Keratinocyte (primary cell): ENCODE measurements at regions not wholly inside any gene's neighbourhood (a gene's known extent, or its start where the extent isn't known, plus 50 kb on each side); places are given as distances from the start of the nearest gene placed in this dataset.

Experiments used
- DNase-seq: peaks from one replicate; pipeline ENCODE4 v3.0.0-alpha.2; 2011; ENCODE audit warnings: low read depth, missing footprints, low spot score
- FAIRE-seq: peaks from 2 replicates; lab custom pipeline; 2011; peaks lifted over from hg19 to GRCh38; lab: Jason Lieb, UNC
- H2AFZ ChIP-seq: 2 replicates; pipeline ENCODE4 v1.6.0; 2012; ENCODE audit warnings: low read length, control low read depth, inconsistent platforms; ENCODE audit not compliant: control insufficient read depth
- H3K27ac ChIP-seq: 2 replicates; pipeline ENCODE4 v1.5.1; 2011; ENCODE audit warnings: low read length; ENCODE audit not compliant: control insufficient read depth, insufficient read depth
- H3K27me3 ChIP-seq: 3 replicates; pipeline ENCODE4 v1.6.0; 2011; ENCODE audit warnings: low read length; ENCODE audit not compliant: control insufficient read depth, insufficient read depth; ENCODE audit errors: extremely low read depth
- H3K36me3 ChIP-seq, 2 experiments: 2 replicates in 1 of 2; 3 replicates in 1 of 2; pipeline ENCODE4 v1.5.1; 2011; ENCODE audit warnings: low read length in 2 of 2, mild to moderate bottlenecking in 1 of 2; ENCODE audit not compliant: control insufficient read depth in 2 of 2, insufficient read depth in 2 of 2; ENCODE audit errors: extremely low read depth in 1 of 2
- H3K4me1 ChIP-seq: 3 replicates; pipeline ENCODE4 v1.5.1; 2011; ENCODE audit warnings: low read length; ENCODE audit not compliant: control insufficient read depth, insufficient read depth; ENCODE audit errors: extremely low read depth
- H3K4me2 ChIP-seq: 3 replicates; pipeline ENCODE4 v1.6.0; 2011; ENCODE audit warnings: low read depth, low read length; ENCODE audit not compliant: control insufficient read depth, insufficient read depth; ENCODE audit errors: extremely low read depth
- H3K4me3 ChIP-seq, 3 experiments: fragments of 200-600 bp in 1 of 3; sonication (generic) in 1 of 3; 2 replicates in 2 of 3; 3 replicates in 1 of 3; pipeline ENCODE4 v1.5.1; 2011 to 2016; ENCODE audit warnings: low read length in 3 of 3, mild to moderate bottlenecking in 3 of 3, control low read depth in 2 of 3, inconsistent platforms in 1 of 3, low read depth in 1 of 3, mixed read lengths in 1 of 3, mixed run types in 1 of 3, moderate library complexity in 1 of 3; ENCODE audit not compliant: control insufficient read depth in 2 of 3, insufficient read depth in 2 of 3; ENCODE audit errors: extremely low read depth in 1 of 3
- H3K79me2 ChIP-seq: 2 replicates; pipeline ENCODE4 v1.6.0; 2012; ENCODE audit warnings: low read length; ENCODE audit not compliant: control insufficient read depth, insufficient read depth
- H3K9ac ChIP-seq: 3 replicates; pipeline ENCODE4 v1.6.0; 2011; ENCODE audit warnings: low read length; ENCODE audit not compliant: control insufficient read depth, insufficient read depth; ENCODE audit errors: extremely low read depth
- H3K9me1 ChIP-seq: 3 replicates; pipeline ENCODE4 v1.6.0; 2011; ENCODE audit warnings: low read length; ENCODE audit not compliant: control insufficient read depth, insufficient read depth; ENCODE audit errors: extremely low read depth
- H3K9me3 ChIP-seq: 2 replicates; pipeline ENCODE4 v1.5.1; 2012; ENCODE audit warnings: low read depth, low read length; ENCODE audit not compliant: control insufficient read depth
- H4K20me1 ChIP-seq: 3 replicates; pipeline ENCODE4 v1.6.0; 2011; ENCODE audit warnings: low read length; ENCODE audit not compliant: control insufficient read depth, insufficient read depth; ENCODE audit errors: extremely low read depth
- EZH2 ChIP-seq: IDR thresholded peaks from one replicate; pipeline ENCODE4 v1.6.1; 2012; ENCODE audit warnings: inconsistent platforms, mild to moderate bottlenecking, low read length, moderate library complexity
- dilution Hi-C: fragments of 300-500 bp; cut with MboI; formaldehyde crosslinking; loops from one replicate; pipeline ENCODE4 v1.7.0; 2020; ENCODE audit warnings: low sequenced_read_pairs; ENCODE audit not compliant: extremely low pct_ligation_motif_present
- TF ChIP-seq, protein P1 (sequence below), 3 experiments: IDR thresholded peaks in 1 of 3; conservative IDR thresholded peaks in 1 of 3; optimal IDR thresholded peaks in 1 of 3; 2 replicates in 2 of 3; 3 replicates in 1 of 3; pipeline versions ENCODE3 to v1.5.1; 2011; ENCODE audit warnings: low read length in 3 of 3, mild to moderate bottlenecking in 3 of 3, moderate library complexity in 2 of 3, control low read depth in 1 of 3, inconsistent platforms in 1 of 3; ENCODE audit not compliant: insufficient read depth in 2 of 3; ENCODE audit errors: extremely low read depth in 1 of 3

DNA sequence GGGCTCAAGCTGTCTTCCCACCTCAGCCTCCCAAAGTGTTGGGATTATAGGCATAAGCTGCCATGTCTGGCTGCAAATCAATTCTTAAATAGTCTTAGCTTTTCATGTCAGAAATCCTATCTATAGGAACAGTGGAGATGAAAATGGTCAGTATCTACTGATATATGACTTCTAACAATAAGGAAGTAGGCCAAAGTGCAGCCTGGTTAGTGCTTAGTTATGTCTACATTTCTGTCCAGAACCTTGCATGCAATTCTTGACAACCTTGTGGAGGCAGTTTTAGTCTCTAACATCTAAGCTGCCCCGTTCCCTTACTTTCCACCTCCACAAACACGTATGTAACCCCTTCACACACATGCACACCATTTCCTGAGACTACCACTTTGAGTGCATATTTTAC lies 169.2 kb upstream of the SPATS2L start:
- no peaks in the 10 kb centered on the region for H3K27me3 ChIP-seq
- H3K79me2 ChIP-seq = no peaks in the 10 kb centered on the region
- dilution Hi-C loops = no loop called here
- H3K36me3 ChIP-seq = no peaks in the 10 kb centered on the region
- no peak for DNase-seq
- no peak overlapping the region for H3K9ac ChIP-seq
- no peak overlapping the region for H3K4me3 ChIP-seq
- no peaks in the 10 kb centered on the region for H4K20me1 ChIP-seq
- no peak overlapping the region for H3K4me2 ChIP-seq
- no peaks in the 10 kb centered on the region for H3K9me1 ChIP-seq
- H3K9me3 ChIP-seq = no peaks in the 10 kb centered on the region
- no peak overlapping the region for H2AFZ ChIP-seq
- TF ChIP-seq EZH2 = no peak
- TF ChIP-seq, protein P1, sequence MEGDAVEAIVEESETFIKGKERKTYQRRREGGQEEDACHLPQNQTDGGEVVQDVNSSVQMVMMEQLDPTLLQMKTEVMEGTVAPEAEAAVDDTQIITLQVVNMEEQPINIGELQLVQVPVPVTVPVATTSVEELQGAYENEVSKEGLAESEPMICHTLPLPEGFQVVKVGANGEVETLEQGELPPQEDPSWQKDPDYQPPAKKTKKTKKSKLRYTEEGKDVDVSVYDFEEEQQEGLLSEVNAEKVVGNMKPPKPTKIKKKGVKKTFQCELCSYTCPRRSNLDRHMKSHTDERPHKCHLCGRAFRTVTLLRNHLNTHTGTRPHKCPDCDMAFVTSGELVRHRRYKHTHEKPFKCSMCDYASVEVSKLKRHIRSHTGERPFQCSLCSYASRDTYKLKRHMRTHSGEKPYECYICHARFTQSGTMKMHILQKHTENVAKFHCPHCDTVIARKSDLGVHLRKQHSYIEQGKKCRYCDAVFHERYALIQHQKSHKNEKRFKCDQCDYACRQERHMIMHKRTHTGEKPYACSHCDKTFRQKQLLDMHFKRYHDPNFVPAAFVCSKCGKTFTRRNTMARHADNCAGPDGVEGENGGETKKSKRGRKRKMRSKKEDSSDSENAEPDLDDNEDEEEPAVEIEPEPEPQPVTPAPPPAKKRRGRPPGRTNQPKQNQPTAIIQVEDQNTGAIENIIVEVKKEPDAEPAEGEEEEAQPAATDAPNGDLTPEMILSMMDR (optimal IDR thresholded peaks at IDR 0.05 in 1 of 3, IDR thresholded peaks at IDR 0.05 in 1 of 3, conservative IDR thresholded peaks at IDR 0.05 in 1 of 3; ENCODE audit: extremely low read depth in 1 of 3, insufficient read depth in 2 of 3, low read length in 3 of 3) = no peak
- no peak overlapping the region for H3K27ac ChIP-seq
- no peaks in the 10 kb centered on the region for H3K4me1 ChIP-seq
- FAIRE-seq = no peak

DNA sequence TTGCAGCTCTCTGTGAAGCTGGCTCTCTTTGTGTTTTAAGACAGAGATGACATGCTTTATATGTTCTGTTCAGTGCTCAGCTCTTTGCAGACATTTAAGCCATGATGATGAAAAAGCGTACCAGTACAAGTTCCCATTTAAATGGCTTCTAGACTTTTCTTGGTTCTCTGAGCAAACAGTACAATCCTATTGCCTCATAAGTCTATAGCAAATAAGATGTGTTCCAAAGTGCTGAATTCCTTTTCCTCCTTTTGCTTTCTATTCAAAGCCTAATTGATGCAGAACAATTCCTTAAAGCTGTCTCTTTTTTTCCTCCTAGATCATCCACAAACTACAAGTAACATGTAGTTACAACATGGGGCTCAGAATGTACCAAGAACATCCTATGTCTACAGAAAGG lies 168.8 kb upstream of the SPATS2L start:
- Histone ChIP-seq H3K9me3 (no peaks in the 10 kb centered on the region), H2AFZ (no peak overlapping the region), H3K4me2 (no peak overlapping the region), H3K4me3 (no peak overlapping the region), H3K4me1 (no peaks in the 10 kb centered on the region), H3K9ac (no peak overlapping the region), H3K79me2 (no peaks in the 10 kb centered on the region), H3K9me1 (no peaks in the 10 kb centered on the region), H3K27ac (no peak overlapping the region), H3K36me3 (no peaks in the 10 kb centered on the region), H3K27me3 (no peaks in the 10 kb centered on the region), H4K20me1 (no peaks in the 10 kb centered on the region)
- dilution Hi-C loops = no loop called here
- TF ChIP-seq, protein P1 (optimal IDR thresholded peaks at IDR 0.05 in 1 of 3, IDR thresholded peaks at IDR 0.05 in 1 of 3, conservative IDR thresholded peaks at IDR 0.05 in 1 of 3; ENCODE audit: extremely low read depth in 1 of 3, insufficient read depth in 2 of 3, low read length in 3 of 3) = no peak
- no peak for TF ChIP-seq EZH2
- no peak for FAIRE-seq
- DNase-seq = no peak
